ENCODE measurements at regions not wholly inside any gene's neighbourhood (a gene's known extent, or its start where the extent isn't known, plus 50 kb on each side); places are given as distances from the start of the nearest gene placed in this dataset.

- Mint-ChIP-seq H3K27ac (no peak overlapping the region), H3K4me1 (no peaks in the 10 kb centered on the region), H3K36me3 (ENCODE audit: low read depth) (no peaks in the 10 kb centered on the region), H3K27me3 (peaks cover 27% of the 10 kb centered on the region), H3K4me3 (no peak overlapping the region), H3K9me3 (peaks cover 12% of the 10 kb centered on the region)
- ATAC-seq (replicated peaks), result no peak
Measured at GRCh38 chr2:106607371-106607770, 120.2 kb downstream of the CD8B2 start.

- no peaks in the 10 kb centered on the region for H3K4me1 Mint-ChIP-seq
- no peaks in the 10 kb centered on the region for H3K36me3 Mint-ChIP-seq (ENCODE audit: low read depth)
- peaks cover 17% of the 10 kb centered on the region for H3K27me3 Mint-ChIP-seq
- ATAC-seq (replicated peaks), result no peak
- peaks cover 9% of the 10 kb centered on the region for H3K9me3 Mint-ChIP-seq
- no peak overlapping the region for H3K27ac Mint-ChIP-seq
- H3K4me3 Mint-ChIP-seq, result no peak overlapping the region
Measured at GRCh38 chr2:106609780-106610179, 122.6 kb downstream of the CD8B2 start.

GRCh38 chr2:106614511-106615291 lies 127.5 kb downstream of the CD8B2 start:
- no peak overlapping the region for H3K4me3 Mint-ChIP-seq
- H3K36me3 Mint-ChIP-seq (ENCODE audit: low read depth), result no peaks in the 10 kb centered on the region
- H3K4me1 Mint-ChIP-seq, result no peaks in the 10 kb centered on the region
- peaks cover 4% of the 10 kb centered on the region for H3K9me3 Mint-ChIP-seq
- H3K27me3 Mint-ChIP-seq, result peaks cover 19% of the 10 kb centered on the region
- no peak for ATAC-seq (replicated peaks)
- H3K27ac Mint-ChIP-seq, result no peak overlapping the region

GRCh38 chr2:106618614-106619013 lies 131.4 kb downstream of the CD8B2 start:
- Mint-ChIP-seq H3K27ac (no peak overlapping the region), H3K36me3 (ENCODE audit: low read depth) (no peaks in the 10 kb centered on the region), H3K4me1 (no peaks in the 10 kb centered on the region), H3K4me3 (no peak overlapping the region), H3K27me3 (peaks cover 13% of the 10 kb centered on the region), H3K9me3 (no peaks in the 10 kb centered on the region)
- ATAC-seq (replicated peaks), result no peak

- Mint-ChIP-seq H3K9me3 (no peaks in the 10 kb centered on the region), H3K36me3 (ENCODE audit: low read depth) (no peaks in the 10 kb centered on the region), H3K4me3 (no peak overlapping the region), H3K27me3 (peaks cover 24% of the 10 kb centered on the region), H3K4me1 (no peaks in the 10 kb centered on the region), H3K27ac (no peak overlapping the region)
- no peak for ATAC-seq (replicated peaks)
Measured at GRCh38 chr2:106623456-106623855, 136.3 kb downstream of the CD8B2 start.

- no peak overlapping the region for H3K4me3 Mint-ChIP-seq
- no peak for ATAC-seq (replicated peaks)
- H3K9me3 Mint-ChIP-seq, result no peaks in the 10 kb centered on the region
- peaks cover 17% of the 10 kb centered on the region for H3K27me3 Mint-ChIP-seq
- no peak overlapping the region for H3K27ac Mint-ChIP-seq
- no peaks in the 10 kb centered on the region for H3K4me1 Mint-ChIP-seq
- H3K36me3 Mint-ChIP-seq (ENCODE audit: low read depth), result no peaks in the 10 kb centered on the region
Measured at GRCh38 chr2:106624787-106625380, 137.7 kb downstream of the CD8B2 start.

GRCh38 chr2:106628377-106628776 lies 141.2 kb downstream of the CD8B2 start:
- Mint-ChIP-seq H3K27me3 (peaks cover 17% of the 10 kb centered on the region), H3K27ac (no peak overlapping the region), H3K9me3 (no peaks in the 10 kb centered on the region), H3K4me3 (no peak overlapping the region), H3K4me1 (no peaks in the 10 kb centered on the region), H3K36me3 (ENCODE audit: low read depth) (no peaks in the 10 kb centered on the region)
- no peak for ATAC-seq (replicated peaks)

- Mint-ChIP-seq H3K36me3 (ENCODE audit: low read depth) (no peaks in the 10 kb centered on the region), H3K27me3 (peaks cover 13% of the 10 kb centered on the region), H3K9me3 (no peaks in the 10 kb centered on the region), H3K4me1 (no peaks in the 10 kb centered on the region), H3K27ac (no peak overlapping the region), H3K4me3 (no peak overlapping the region)
- ATAC-seq (replicated peaks), result no peak
Measured at GRCh38 chr2:106629981-106630380, 142.8 kb downstream of the CD8B2 start.

- H3K36me3 Mint-ChIP-seq (ENCODE audit: low read depth), result no peaks in the 10 kb centered on the region
- H3K27me3 Mint-ChIP-seq, result peaks cover 7% of the 10 kb centered on the region
- no peak overlapping the region for H3K4me3 Mint-ChIP-seq
- H3K9me3 Mint-ChIP-seq, result no peaks in the 10 kb centered on the region
- ATAC-seq (replicated peaks), result no peak
- H3K4me1 Mint-ChIP-seq, result no peaks in the 10 kb centered on the region
- H3K27ac Mint-ChIP-seq, result no peak overlapping the region
Measured at GRCh38 chr2:106631281-106631680, 144.1 kb downstream of the CD8B2 start.

- Mint-ChIP-seq H3K36me3 (ENCODE audit: low read depth) (no peaks in the 10 kb centered on the region), H3K4me3 (no peak overlapping the region)
- ATAC-seq (replicated peaks), result no peak
Measured at GRCh38 chr2:106638043-106638442, 150.9 kb downstream of the CD8B2 start.

GRCh38 chr2:106638580-106638979 lies 151.4 kb downstream of the CD8B2 start:
- H3K27me3 Mint-ChIP-seq, result peaks cover 6% of the 10 kb centered on the region
- no peaks in the 10 kb centered on the region for H3K9me3 Mint-ChIP-seq

More at GRCh38 chr2:106638043-106638442, 150.9 kb downstream of the CD8B2 start:
- Mint-ChIP-seq H3K4me1 (no peaks in the 10 kb centered on the region), H3K27me3 (peaks cover 6% of the 10 kb centered on the region), H3K9me3 (no peaks in the 10 kb centered on the region), H3K27ac (no peak overlapping the region)

GRCh38 chr2:106642679-106643078 lies 155.5 kb downstream of the CD8B2 start:
- H3K4me3 Mint-ChIP-seq, result no peak overlapping the region
- peaks cover 7% of the 10 kb centered on the region for H3K27me3 Mint-ChIP-seq
- H3K27ac Mint-ChIP-seq, result no peak overlapping the region
- no peaks in the 10 kb centered on the region for H3K9me3 Mint-ChIP-seq
- H3K4me1 Mint-ChIP-seq, result no peaks in the 10 kb centered on the region
- H3K36me3 Mint-ChIP-seq (ENCODE audit: low read depth), result no peaks in the 10 kb centered on the region
- no peak for ATAC-seq (replicated peaks)

More at GRCh38 chr2:106638580-106638979, 151.4 kb downstream of the CD8B2 start:
- H3K36me3 Mint-ChIP-seq (ENCODE audit: low read depth), result no peaks in the 10 kb centered on the region
- no peak for ATAC-seq (replicated peaks)
- H3K27ac Mint-ChIP-seq, result no peak overlapping the region
- no peak overlapping the region for H3K4me3 Mint-ChIP-seq
- no peaks in the 10 kb centered on the region for H3K4me1 Mint-ChIP-seq

- no peak overlapping the region for H3K4me3 Mint-ChIP-seq
- ATAC-seq (replicated peaks), result no peak
- H3K36me3 Mint-ChIP-seq (ENCODE audit: low read depth), result no peaks in the 10 kb centered on the region
- H3K27me3 Mint-ChIP-seq, result peaks cover 7% of the 10 kb centered on the region
- H3K9me3 Mint-ChIP-seq, result no peaks in the 10 kb centered on the region
- H3K27ac Mint-ChIP-seq, result no peak overlapping the region
- no peaks in the 10 kb centered on the region for H3K4me1 Mint-ChIP-seq
Measured at GRCh38 chr2:106644623-106645022, 157.5 kb downstream of the CD8B2 start.

- Mint-ChIP-seq H3K27me3 (peaks cover 21% of the 10 kb centered on the region), H3K9me3 (no peaks in the 10 kb centered on the region), H3K4me3 (no peak overlapping the region), H3K27ac (no peak overlapping the region), H3K36me3 (ENCODE audit: low read depth) (no peaks in the 10 kb centered on the region), H3K4me1 (no peaks in the 10 kb centered on the region)
- no peak for ATAC-seq (replicated peaks)
Measured at GRCh38 chr2:106646605-106647004, 159.4 kb downstream of the CD8B2 start.

GRCh38 chr2:106649306-106649705 lies 162.1 kb downstream of the CD8B2 start:
- Mint-ChIP-seq H3K27me3 (peaks cover 32% of the 10 kb centered on the region), H3K4me1 (no peaks in the 10 kb centered on the region), H3K36me3 (ENCODE audit: low read depth) (no peaks in the 10 kb centered on the region), H3K4me3 (no peak overlapping the region), H3K9me3 (no peaks in the 10 kb centered on the region), H3K27ac (no peak overlapping the region)
- no peak for ATAC-seq (replicated peaks)
